ENCODE measurements at regions not wholly inside any gene's neighbourhood (a gene's known extent, or its start where the extent isn't known, plus 50 kb on each side); places are given as distances from the start of the nearest gene placed in this dataset.

DNA sequence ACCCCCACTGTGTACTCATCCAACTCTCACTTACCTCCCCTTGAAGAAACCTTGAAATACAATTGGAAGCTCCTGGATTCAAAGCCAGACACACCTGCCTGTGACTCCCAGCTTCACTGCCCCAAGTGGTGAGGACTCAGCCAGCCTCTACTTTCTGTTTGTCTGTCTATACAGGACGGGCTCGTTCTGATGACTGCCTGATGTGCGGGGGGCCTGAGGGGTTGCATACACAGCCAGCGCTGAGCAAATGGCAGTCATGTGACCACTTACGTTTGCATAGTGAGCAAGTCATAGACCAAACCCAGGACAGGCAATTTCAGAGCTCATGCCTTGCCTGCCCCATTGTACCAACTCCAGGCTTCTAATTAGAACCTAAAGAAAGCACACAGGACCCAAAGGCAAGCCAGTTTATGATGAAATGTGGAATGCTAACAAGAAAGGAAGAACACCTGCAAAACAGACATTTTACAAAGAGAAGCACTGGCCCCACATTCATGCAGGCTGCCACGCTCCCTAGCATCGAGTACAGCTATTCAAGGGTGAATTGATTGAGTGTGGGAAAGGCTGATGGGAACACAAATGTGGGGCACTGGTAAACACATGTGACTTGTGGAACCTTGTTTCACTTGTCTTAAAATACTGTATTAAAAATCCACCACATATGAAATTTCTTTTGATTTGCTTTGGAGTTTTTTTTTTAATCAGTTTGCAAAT lies 137.8 kb downstream of the LNPK start:
- TF ChIP-seq ZNF138 (CRISPR knock-in tag; conservative IDR thresholded peaks at IDR 0.05) (no peak), CREB1 (CRISPR knock-in tag; IDR thresholded peaks at IDR 0.05) (no peak), SP1 (CRISPR knock-in tag; conservative IDR thresholded peaks at IDR 0.05) (no peak), NFATC4 (CRISPR knock-in tag; IDR thresholded peaks at IDR 0.05) (no peak), IRF2 (CRISPR knock-in tag; IDR thresholded peaks at IDR 0.05; ENCODE audit: borderline replicate concordance, low read depth) (no peak), ETV6 (CRISPR knock-in tag; IDR thresholded peaks at IDR 0.05) (no peak), ZNF263 (CRISPR knock-in tag; IDR thresholded peaks at IDR 0.05; ENCODE audit: low read depth) (no peak)
- TF ChIP-seq, protein P1, sequence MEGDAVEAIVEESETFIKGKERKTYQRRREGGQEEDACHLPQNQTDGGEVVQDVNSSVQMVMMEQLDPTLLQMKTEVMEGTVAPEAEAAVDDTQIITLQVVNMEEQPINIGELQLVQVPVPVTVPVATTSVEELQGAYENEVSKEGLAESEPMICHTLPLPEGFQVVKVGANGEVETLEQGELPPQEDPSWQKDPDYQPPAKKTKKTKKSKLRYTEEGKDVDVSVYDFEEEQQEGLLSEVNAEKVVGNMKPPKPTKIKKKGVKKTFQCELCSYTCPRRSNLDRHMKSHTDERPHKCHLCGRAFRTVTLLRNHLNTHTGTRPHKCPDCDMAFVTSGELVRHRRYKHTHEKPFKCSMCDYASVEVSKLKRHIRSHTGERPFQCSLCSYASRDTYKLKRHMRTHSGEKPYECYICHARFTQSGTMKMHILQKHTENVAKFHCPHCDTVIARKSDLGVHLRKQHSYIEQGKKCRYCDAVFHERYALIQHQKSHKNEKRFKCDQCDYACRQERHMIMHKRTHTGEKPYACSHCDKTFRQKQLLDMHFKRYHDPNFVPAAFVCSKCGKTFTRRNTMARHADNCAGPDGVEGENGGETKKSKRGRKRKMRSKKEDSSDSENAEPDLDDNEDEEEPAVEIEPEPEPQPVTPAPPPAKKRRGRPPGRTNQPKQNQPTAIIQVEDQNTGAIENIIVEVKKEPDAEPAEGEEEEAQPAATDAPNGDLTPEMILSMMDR (IDR thresholded peaks at IDR 0.05), result no peak
- TF ChIP-seq, protein P2, sequence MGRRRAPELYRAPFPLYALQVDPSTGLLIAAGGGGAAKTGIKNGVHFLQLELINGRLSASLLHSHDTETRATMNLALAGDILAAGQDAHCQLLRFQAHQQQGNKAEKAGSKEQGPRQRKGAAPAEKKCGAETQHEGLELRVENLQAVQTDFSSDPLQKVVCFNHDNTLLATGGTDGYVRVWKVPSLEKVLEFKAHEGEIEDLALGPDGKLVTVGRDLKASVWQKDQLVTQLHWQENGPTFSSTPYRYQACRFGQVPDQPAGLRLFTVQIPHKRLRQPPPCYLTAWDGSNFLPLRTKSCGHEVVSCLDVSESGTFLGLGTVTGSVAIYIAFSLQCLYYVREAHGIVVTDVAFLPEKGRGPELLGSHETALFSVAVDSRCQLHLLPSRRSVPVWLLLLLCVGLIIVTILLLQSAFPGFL (CRISPR knock-in tag; IDR thresholded peaks at IDR 0.05; ENCODE audit: borderline replicate concordance), result no peak
- TF ChIP-seq, protein P3, sequence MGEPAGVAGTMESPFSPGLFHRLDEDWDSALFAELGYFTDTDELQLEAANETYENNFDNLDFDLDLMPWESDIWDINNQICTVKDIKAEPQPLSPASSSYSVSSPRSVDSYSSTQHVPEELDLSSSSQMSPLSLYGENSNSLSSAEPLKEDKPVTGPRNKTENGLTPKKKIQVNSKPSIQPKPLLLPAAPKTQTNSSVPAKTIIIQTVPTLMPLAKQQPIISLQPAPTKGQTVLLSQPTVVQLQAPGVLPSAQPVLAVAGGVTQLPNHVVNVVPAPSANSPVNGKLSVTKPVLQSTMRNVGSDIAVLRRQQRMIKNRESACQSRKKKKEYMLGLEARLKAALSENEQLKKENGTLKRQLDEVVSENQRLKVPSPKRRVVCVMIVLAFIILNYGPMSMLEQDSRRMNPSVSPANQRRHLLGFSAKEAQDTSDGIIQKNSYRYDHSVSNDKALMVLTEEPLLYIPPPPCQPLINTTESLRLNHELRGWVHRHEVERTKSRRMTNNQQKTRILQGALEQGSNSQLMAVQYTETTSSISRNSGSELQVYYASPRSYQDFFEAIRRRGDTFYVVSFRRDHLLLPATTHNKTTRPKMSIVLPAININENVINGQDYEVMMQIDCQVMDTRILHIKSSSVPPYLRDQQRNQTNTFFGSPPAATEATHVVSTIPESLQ (CRISPR knock-in tag; IDR thresholded peaks at IDR 0.05), result no peak
- TF ChIP-seq, protein P4, sequence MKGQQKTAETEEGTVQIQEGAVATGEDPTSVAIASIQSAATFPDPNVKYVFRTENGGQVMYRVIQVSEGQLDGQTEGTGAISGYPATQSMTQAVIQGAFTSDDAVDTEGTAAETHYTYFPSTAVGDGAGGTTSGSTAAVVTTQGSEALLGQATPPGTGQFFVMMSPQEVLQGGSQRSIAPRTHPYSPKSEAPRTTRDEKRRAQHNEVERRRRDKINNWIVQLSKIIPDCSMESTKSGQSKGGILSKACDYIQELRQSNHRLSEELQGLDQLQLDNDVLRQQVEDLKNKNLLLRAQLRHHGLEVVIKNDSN (CRISPR knock-in tag; IDR thresholded peaks at IDR 0.05), result peak; percentile 48; the same call in 1 of the 2 replicates
- TF ChIP-seq, protein P5, sequence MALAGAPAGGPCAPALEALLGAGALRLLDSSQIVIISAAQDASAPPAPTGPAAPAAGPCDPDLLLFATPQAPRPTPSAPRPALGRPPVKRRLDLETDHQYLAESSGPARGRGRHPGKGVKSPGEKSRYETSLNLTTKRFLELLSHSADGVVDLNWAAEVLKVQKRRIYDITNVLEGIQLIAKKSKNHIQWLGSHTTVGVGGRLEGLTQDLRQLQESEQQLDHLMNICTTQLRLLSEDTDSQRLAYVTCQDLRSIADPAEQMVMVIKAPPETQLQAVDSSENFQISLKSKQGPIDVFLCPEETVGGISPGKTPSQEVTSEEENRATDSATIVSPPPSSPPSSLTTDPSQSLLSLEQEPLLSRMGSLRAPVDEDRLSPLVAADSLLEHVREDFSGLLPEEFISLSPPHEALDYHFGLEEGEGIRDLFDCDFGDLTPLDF (CRISPR knock-in tag; IDR thresholded peaks at IDR 0.05), result no peak
- TF ChIP-seq, protein P6, sequence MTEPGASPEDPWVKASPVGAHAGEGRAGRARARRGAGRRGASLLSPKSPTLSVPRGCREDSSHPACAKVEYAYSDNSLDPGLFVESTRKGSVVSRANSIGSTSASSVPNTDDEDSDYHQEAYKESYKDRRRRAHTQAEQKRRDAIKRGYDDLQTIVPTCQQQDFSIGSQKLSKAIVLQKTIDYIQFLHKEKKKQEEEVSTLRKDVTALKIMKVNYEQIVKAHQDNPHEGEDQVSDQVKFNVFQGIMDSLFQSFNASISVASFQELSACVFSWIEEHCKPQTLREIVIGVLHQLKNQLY (CRISPR knock-in tag; IDR thresholded peaks at IDR 0.05), result no peak
